ENCODE measurements at regions not wholly inside any gene's neighbourhood (a gene's known extent, or its start where the extent isn't known, plus 50 kb on each side); places are given as distances from the start of the nearest gene placed in this dataset.

DNA sequence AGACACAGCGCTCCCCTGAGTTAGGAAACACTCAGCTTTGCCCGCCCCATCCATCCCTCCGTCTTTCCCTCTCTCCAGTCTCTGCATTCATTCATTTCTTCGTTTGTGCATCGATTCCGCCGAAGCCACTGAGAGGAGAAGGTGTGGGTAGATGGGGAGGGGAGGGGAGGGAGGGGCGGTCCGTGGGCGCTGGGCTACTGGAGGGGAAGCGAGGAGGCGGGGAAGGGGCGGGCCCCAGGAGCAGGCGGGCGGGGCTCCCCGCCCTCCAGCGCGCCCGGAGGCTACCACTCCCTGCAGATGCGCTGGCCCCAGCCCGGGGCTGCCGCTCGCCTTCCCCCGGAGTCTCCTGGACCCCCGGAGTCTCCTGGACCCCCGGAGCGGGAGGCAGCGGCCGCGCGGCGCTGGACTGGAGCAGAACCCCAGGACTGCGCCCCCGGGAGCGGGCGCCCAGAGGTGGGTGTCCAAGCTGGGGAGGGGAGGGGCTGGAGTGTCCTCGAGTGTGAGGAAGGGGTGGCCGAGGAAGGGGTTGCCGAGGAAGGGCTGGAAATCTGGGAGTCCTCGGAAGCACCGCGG, 159.5 kb downstream of the C9orf152 start:
- intact Hi-C loops (cut with micrococcal nuclease; ENCODE audit: unreplicated experiment) (no loop called here), in situ Hi-C loops (cut with HindIII; ENCODE audit: extremely low pct_ligation_motif_present, low pct_unique_long_range_greater_than_20kb) (no loop called here)
- peaks cover 5% of the 10 kb centered on the region; the same call in 1 of the 2 replicates for H3K4me1 ChIP-seq (ENCODE audit: insufficient read depth, low read length)
- H2AFZ ChIP-seq (ENCODE audit: low read length), result no peak overlapping the region
- H3K9me3 ChIP-seq (ENCODE audit: low read length), result no peaks in the 10 kb centered on the region
- ChIA-PET POLR2A (no interaction called here), CTCF (ENCODE audit: low intra/inter-chr PET ratio, low total read pairs) (no interaction called here)
- FAIRE-seq (no peak), ATAC-seq (no peak), DNase-seq (ENCODE audit: low spot score) (no peak)
- H3K4me3 ChIP-seq (replicated peaks in 1 of 3; ENCODE audit: insufficient read depth in 1 of 3, low read depth in 2 of 3, low read length in 3 of 3), result no peak overlapping the region
- H3K9ac ChIP-seq (ENCODE audit: insufficient read depth, low read depth, low read length), result no peak overlapping the region
- H3K27me3 ChIP-seq (ENCODE audit: control insufficient read depth in 1 of 2, insufficient read depth in 2 of 2, low read length in 2 of 2), result no peaks in the 10 kb centered on the region
- BruUV-seq (replicated peaks), result no TSS peak
- no peaks in the 10 kb centered on the region for H4K20me1 ChIP-seq (ENCODE audit: insufficient read depth, low read length)
- no peak overlapping the region for H3K27ac ChIP-seq (ENCODE audit: extremely low read length, insufficient read depth, low read length)
- no peak overlapping the region for H3K4me2 ChIP-seq (ENCODE audit: low read depth, low read length)
- TF ChIP-seq HNRNPK (IDR thresholded peaks at IDR 0.05; ENCODE audit: low read depth, low read length, poor library complexity, severe bottlenecking) (peak; percentile 50), ZBTB38 (CRISPR knock-in tag; IDR thresholded peaks at IDR 0.05) (no peak)
- TF ChIP-seq, protein P1, sequence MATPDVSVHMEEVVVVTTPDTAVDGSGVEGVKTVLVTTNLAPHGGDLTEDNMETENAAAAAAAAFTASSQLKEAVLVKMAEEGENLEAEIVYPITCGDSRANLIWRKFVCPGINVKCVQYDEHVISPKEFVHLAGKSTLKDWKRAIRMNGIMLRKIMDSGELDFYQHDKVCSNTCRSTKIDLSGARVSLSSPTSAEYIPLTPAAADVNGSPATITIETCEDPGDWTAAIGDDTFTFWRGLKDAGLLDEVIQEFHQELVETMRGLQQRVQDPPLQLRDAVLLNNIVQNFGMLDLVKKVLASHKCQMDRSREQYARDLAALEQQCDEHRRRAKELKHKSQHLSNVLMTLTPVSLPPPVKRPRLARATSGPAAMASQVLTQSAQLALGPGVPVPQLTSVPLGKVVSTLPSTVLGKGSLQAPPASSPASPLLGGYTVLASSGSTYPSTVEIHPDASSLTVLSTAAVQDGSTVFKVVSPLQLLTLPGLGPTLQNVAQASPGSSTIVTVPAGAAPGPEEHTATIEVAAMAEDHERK (CRISPR knock-in tag; IDR thresholded peaks at IDR 0.05; ENCODE audit: low read depth), result no peak
- H3K79me2 ChIP-seq (ENCODE audit: insufficient read depth, low read length), result no peaks in the 10 kb centered on the region
- 77% methylated on average over 35 of the region's 42 CpGs for WGBS (ENCODE audit: low lambda C conversion rate)
- H3K36me3 ChIP-seq (replicated peaks in 1 of 2; ENCODE audit: control insufficient read depth in 1 of 2, insufficient read depth in 2 of 2, low read length in 2 of 2), result no peaks in the 10 kb centered on the region

DNA sequence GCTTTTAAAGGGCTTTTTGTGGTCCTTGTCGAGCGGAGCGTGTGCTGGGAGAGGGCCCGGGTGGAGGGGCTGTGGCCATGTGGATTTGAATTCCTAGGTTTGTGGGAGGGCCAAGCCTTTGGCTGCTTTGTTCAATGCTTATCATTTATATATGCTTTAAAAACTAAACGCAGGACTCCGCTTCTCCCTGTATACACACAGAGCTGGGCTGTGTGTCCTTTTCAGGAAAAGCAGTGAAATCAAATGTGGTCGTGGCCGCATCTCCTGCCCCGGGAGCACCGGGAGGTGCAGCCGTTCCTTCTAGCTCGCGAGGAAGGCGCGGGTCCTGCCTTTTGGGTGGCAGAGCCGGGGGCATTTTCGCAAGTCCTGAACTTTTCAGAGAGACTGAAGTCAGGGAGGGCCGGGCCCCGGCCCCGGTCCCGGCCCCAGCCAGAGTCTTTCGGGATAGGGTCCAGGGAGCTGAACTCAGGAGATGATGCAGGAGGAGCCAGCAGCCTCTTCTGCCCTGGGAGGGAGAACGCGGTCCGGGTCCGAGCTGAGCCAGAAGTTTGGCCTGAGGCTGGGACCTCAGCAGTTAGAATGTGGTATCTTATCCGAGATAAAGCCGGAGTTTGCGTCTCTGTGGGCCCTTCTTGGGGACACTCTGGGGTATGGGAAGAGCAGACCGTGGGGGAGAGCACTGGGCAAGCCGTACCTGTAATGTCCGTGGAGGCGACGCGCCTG, 158.8 kb downstream of the C9orf152 start:
- ChIA-PET CTCF (ENCODE audit: low intra/inter-chr PET ratio, low total read pairs) (no interaction called here), POLR2A (no interaction called here)
- no peaks in the 10 kb centered on the region for H3K9me3 ChIP-seq (ENCODE audit: low read length)
- no peaks in the 10 kb centered on the region; the same call in 1 of the 2 replicates for H3K4me1 ChIP-seq (ENCODE audit: insufficient read depth, low read length)
- no peaks in the 10 kb centered on the region for H3K27me3 ChIP-seq (ENCODE audit: control insufficient read depth in 1 of 2, insufficient read depth in 2 of 2, low read length in 2 of 2)
- H3K9ac ChIP-seq (ENCODE audit: insufficient read depth, low read depth, low read length), result no peak overlapping the region
- intact Hi-C loops (cut with micrococcal nuclease; ENCODE audit: unreplicated experiment), result no loop called here
- in situ Hi-C loops (cut with HindIII; ENCODE audit: extremely low pct_ligation_motif_present, low pct_unique_long_range_greater_than_20kb), result no loop called here
- WGBS (ENCODE audit: low lambda C conversion rate), result 76% methylated on average over 35 of the region's 35 CpGs
- DNase-seq (ENCODE audit: low spot score) (no peak), ATAC-seq (no peak), FAIRE-seq (no peak)
- no peak overlapping the region for H3K4me2 ChIP-seq (ENCODE audit: low read depth, low read length)
- H2AFZ ChIP-seq (ENCODE audit: low read length), result no peak overlapping the region
- H3K79me2 ChIP-seq (ENCODE audit: insufficient read depth, low read length), result no peaks in the 10 kb centered on the region
- no TSS peak for BruUV-seq (replicated peaks)
- H3K36me3 ChIP-seq (replicated peaks in 1 of 2; ENCODE audit: control insufficient read depth in 1 of 2, insufficient read depth in 2 of 2, low read length in 2 of 2), result no peaks in the 10 kb centered on the region
- no peak overlapping the region for H3K4me3 ChIP-seq (replicated peaks in 1 of 3; ENCODE audit: insufficient read depth in 1 of 3, low read depth in 2 of 3, low read length in 3 of 3)
- no peak overlapping the region for H3K27ac ChIP-seq (ENCODE audit: extremely low read length, insufficient read depth, low read length)
- H4K20me1 ChIP-seq (ENCODE audit: insufficient read depth, low read length), result no peaks in the 10 kb centered on the region
- TF ChIP-seq ZNF678 (CRISPR knock-in tag; IDR thresholded peaks at IDR 0.05), result no peak
- no peak for TF ChIP-seq ZNF329 (CRISPR knock-in tag; IDR thresholded peaks at IDR 0.05; ENCODE audit: low read depth)
- TF ChIP-seq ZNF557 (CRISPR knock-in tag; IDR thresholded peaks at IDR 0.05), result no peak
- TF ChIP-seq PRPF4 (IDR thresholded peaks at IDR 0.05; ENCODE audit: low read depth, low read length, poor library complexity, severe bottlenecking), result no peak
- TF ChIP-seq, protein P2, sequence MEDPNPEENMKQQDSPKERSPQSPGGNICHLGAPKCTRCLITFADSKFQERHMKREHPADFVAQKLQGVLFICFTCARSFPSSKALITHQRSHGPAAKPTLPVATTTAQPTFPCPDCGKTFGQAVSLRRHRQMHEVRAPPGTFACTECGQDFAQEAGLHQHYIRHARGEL (CRISPR knock-in tag; IDR thresholded peaks at IDR 0.05), result no peak
- no peak for TF ChIP-seq ZNF598 (CRISPR knock-in tag; IDR thresholded peaks at IDR 0.05; ENCODE audit: borderline replicate concordance)
- TF ChIP-seq ZNF577 (CRISPR knock-in tag; IDR thresholded peaks at IDR 0.05; ENCODE audit: borderline replicate concordance, low read depth), result no peak
- no peak for TF ChIP-seq CBX1 (IDR thresholded peaks at IDR 0.05; ENCODE audit: low read depth)
- TF ChIP-seq NRL (CRISPR knock-in tag; IDR thresholded peaks at IDR 0.05; ENCODE audit: borderline replicate concordance), result no peak
- TF ChIP-seq ZNF34 (CRISPR knock-in tag; IDR thresholded peaks at IDR 0.05; ENCODE audit: borderline replicate concordance), result no peak
- TF ChIP-seq, protein P3, sequence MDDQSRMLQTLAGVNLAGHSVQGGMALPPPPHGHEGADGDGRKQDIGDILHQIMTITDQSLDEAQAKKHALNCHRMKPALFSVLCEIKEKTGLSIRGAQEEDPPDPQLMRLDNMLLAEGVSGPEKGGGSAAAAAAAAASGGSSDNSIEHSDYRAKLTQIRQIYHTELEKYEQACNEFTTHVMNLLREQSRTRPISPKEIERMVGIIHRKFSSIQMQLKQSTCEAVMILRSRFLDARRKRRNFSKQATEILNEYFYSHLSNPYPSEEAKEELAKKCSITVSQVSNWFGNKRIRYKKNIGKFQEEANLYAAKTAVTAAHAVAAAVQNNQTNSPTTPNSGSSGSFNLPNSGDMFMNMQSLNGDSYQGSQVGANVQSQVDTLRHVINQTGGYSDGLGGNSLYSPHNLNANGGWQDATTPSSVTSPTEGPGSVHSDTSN (CRISPR knock-in tag; IDR thresholded peaks at IDR 0.05; ENCODE audit: borderline replicate concordance), result no peak
- no peak for TF ChIP-seq TCF7 (IDR thresholded peaks at IDR 0.05; ENCODE audit: low read depth)
